GM12864 (cell line): ENCODE measurements at regions not wholly inside any gene's neighbourhood (a gene's known extent, or its start where the extent isn't known, plus 50 kb on each side); places are given as distances from the start of the nearest gene placed in this dataset.

Experiments used
- DNase-seq: peaks from one replicate; pipeline ENCODE4 v3.0.0-alpha.2; 2011; ENCODE audit warnings: low read depth
- H3K4me3 ChIP-seq: 2 replicates; pipeline ENCODE4 v1.5.1; 2011; ENCODE audit warnings: mild to moderate bottlenecking, low read depth, low read length, control low read depth
- CTCF ChIP-seq: IDR thresholded peaks from 2 replicates; pipeline ENCODE4 v1.5.1; 2011; ENCODE audit warnings: low read depth, mild to moderate bottlenecking, moderate library complexity, low read length, control low read depth, inconsistent platforms; ENCODE audit errors: missing control alignments

GRCh38 chr12:90100579-90100978 lies 391.9 kb upstream of the ATP2B1 start:
- no peak for DNase-seq
- no peak for TF ChIP-seq CTCF
- H3K4me3 ChIP-seq = no peak overlapping the region

GRCh38 chr12:90099288-90099687 lies 390.6 kb upstream of the ATP2B1 start:
- H3K4me3 ChIP-seq = no peak overlapping the region
- DNase-seq = no peak
- no peak for TF ChIP-seq CTCF

GRCh38 chr12:90098132-90098779 lies 389.6 kb upstream of the ATP2B1 start:
- H3K4me3 ChIP-seq = no peak overlapping the region
- DNase-seq = no peak
- no peak for TF ChIP-seq CTCF

GRCh38 chr12:90091809-90092208 lies 383.2 kb upstream of the ATP2B1 start:
- H3K4me3 ChIP-seq = no peak overlapping the region
- no peak for TF ChIP-seq CTCF
- DNase-seq = no peak

- DNase-seq = no peak
- no peak overlapping the region for H3K4me3 ChIP-seq
- no peak for TF ChIP-seq CTCF
Observed at GRCh38 chr12:90090929-90091651, 382.5 kb upstream of the ATP2B1 start.

- DNase-seq = no peak
Observed at GRCh38 chr12:90086281-90086680, 377.6 kb upstream of the ATP2B1 start.

More at GRCh38 chr12:90086281-90086680, 377.6 kb upstream of the ATP2B1 start:
- H3K4me3 ChIP-seq = no peak overlapping the region
- TF ChIP-seq CTCF = no peak
